WTC11 (cell line): ENCODE measurements at regions not wholly inside any gene's neighbourhood (a gene's known extent, or its start where the extent isn't known, plus 50 kb on each side); places are given as distances from the start of the nearest gene placed in this dataset.

ENCODE experiments used
- ATF3 ChIP-seq: sonication (generic); formaldehyde crosslinking; conservative IDR thresholded peaks from 2 replicates; pipeline ENCODE4 v1.8.1; 2022; ENCODE audit warnings: mild to moderate bottlenecking, missing genetic modification reagents
- CBFB ChIP-seq: sonication (generic); formaldehyde crosslinking; IDR thresholded peaks from 2 replicates; pipeline ENCODE4 v1.8.1; 2022; ENCODE audit warnings: mild to moderate bottlenecking, low read depth, missing genetic modification reagents
- CTCF ChIP-seq: fragments of 200-600 bp; IDR thresholded peaks from 2 replicates; pipeline ENCODE4 v1.8.0; 2022; ENCODE audit warnings: antibody characterized with exemption
- E2F4 ChIP-seq: sonication (generic); formaldehyde crosslinking; IDR thresholded peaks from 2 replicates; pipeline ENCODE4 v1.8.1; 2022; ENCODE audit warnings: low read depth, mild to moderate bottlenecking, moderate library complexity, missing genetic modification reagents, borderline replicate concordance
- ELF4 ChIP-seq: sonication (generic); formaldehyde crosslinking; IDR thresholded peaks from 2 replicates; pipeline ENCODE4 v1.8.1; 2022; ENCODE audit warnings: low read depth, mild to moderate bottlenecking, moderate library complexity, missing genetic modification reagents
- FOXK1 ChIP-seq: sonication (generic); formaldehyde crosslinking; IDR thresholded peaks from 2 replicates; pipeline ENCODE4 v1.8.0; 2022; ENCODE audit warnings: mild to moderate bottlenecking, moderate library complexity, missing genetic modification reagents
- FOXP4 ChIP-seq: sonication (generic); formaldehyde crosslinking; IDR thresholded peaks from 2 replicates; pipeline ENCODE4 v1.8.0; 2022; ENCODE audit warnings: mild to moderate bottlenecking, missing genetic modification reagents
- IRF1 ChIP-seq: sonication (generic); formaldehyde crosslinking; IDR thresholded peaks from 2 replicates; pipeline ENCODE4 v1.8.0; 2023; ENCODE audit warnings: missing genetic modification reagents
- MXD4 ChIP-seq: fragments of 250-450 bp; sonication (Bioruptor Pico); IDR thresholded peaks from 2 replicates; pipeline ENCODE4 v1.8.0; 2021; ENCODE audit warnings: mild to moderate bottlenecking, moderate library complexity, borderline replicate concordance
- RELA ChIP-seq: sonication (generic); formaldehyde crosslinking; IDR thresholded peaks from 2 replicates; pipeline ENCODE4 v1.8.1; 2022; ENCODE audit warnings: missing genetic modification reagents, mild to moderate bottlenecking, borderline replicate concordance
- ZBTB21 ChIP-seq: sonication (generic); formaldehyde crosslinking; IDR thresholded peaks from 2 replicates; pipeline ENCODE4 v1.8.1; 2023; ENCODE audit warnings: mild to moderate bottlenecking, missing genetic modification reagents, borderline replicate concordance
- ZBTB43 ChIP-seq: sonication (generic); formaldehyde crosslinking; IDR thresholded peaks from 2 replicates; pipeline ENCODE4 v1.8.1; 2023; ENCODE audit warnings: mild to moderate bottlenecking, missing genetic modification reagents
- ZNF121 ChIP-seq: sonication (generic); formaldehyde crosslinking; IDR thresholded peaks from 2 replicates; pipeline ENCODE4 v1.8.0; 2023; ENCODE audit warnings: missing genetic modification reagents
- ZNF138 ChIP-seq: sonication (generic); formaldehyde crosslinking; conservative IDR thresholded peaks from 2 replicates; pipeline ENCODE4 v1.8.1; 2022; ENCODE audit warnings: mild to moderate bottlenecking, moderate library complexity, missing genetic modification reagents

- TF ChIP-seq CBFB (CRISPR knock-in tag) (no peak), CTCF (no peak), FOXK1 (CRISPR knock-in tag) (no peak), ZNF121 (CRISPR knock-in tag) (no peak), IRF1 (no peak), ZBTB21 (CRISPR knock-in tag) (no peak), MXD4 (CRISPR knock-in tag) (no peak), E2F4 (CRISPR knock-in tag) (no peak), ATF3 (CRISPR knock-in tag) (no peak), ZNF138 (no peak), RELA (CRISPR knock-in tag) (no peak), ZBTB43 (CRISPR knock-in tag) (no peak), FOXP4 (CRISPR knock-in tag) (no peak), ELF4 (CRISPR knock-in tag) (no peak)
Observed at GRCh38 chr7:52727632-52728031, 307.8 kb upstream of the POM121L12 start.
